ENCODE measurements at regions not wholly inside any gene's neighbourhood (a gene's known extent, or its start where the extent isn't known, plus 50 kb on each side); places are given as distances from the start of the nearest gene placed in this dataset.

- no peak for TF ChIP-seq EZH2 (IDR thresholded peaks at IDR 0.05; ENCODE audit: borderline replicate concordance)
- TF ChIP-seq, protein P1, sequence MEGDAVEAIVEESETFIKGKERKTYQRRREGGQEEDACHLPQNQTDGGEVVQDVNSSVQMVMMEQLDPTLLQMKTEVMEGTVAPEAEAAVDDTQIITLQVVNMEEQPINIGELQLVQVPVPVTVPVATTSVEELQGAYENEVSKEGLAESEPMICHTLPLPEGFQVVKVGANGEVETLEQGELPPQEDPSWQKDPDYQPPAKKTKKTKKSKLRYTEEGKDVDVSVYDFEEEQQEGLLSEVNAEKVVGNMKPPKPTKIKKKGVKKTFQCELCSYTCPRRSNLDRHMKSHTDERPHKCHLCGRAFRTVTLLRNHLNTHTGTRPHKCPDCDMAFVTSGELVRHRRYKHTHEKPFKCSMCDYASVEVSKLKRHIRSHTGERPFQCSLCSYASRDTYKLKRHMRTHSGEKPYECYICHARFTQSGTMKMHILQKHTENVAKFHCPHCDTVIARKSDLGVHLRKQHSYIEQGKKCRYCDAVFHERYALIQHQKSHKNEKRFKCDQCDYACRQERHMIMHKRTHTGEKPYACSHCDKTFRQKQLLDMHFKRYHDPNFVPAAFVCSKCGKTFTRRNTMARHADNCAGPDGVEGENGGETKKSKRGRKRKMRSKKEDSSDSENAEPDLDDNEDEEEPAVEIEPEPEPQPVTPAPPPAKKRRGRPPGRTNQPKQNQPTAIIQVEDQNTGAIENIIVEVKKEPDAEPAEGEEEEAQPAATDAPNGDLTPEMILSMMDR (IDR thresholded peaks at IDR 0.05; ENCODE audit: poor library complexity), result no peak
These were observed 323.8 kb downstream of the BCAT1 start for GRCh38 chr12:24625103-24625502.
